ENCODE measurements at regions not wholly inside any gene's neighbourhood (a gene's known extent, or its start where the extent isn't known, plus 50 kb on each side); places are given as distances from the start of the nearest gene placed in this dataset.

GRCh38 chr22:46092011-46092410 lies 58.3 kb upstream of the PPARA start:
- DNase-seq (peak in 1 of 2 donors; percentile 55), ATAC-seq (ENCODE audit: low FRiP score in 2 of 2) (no peak)
- Histone ChIP-seq H3K27me3 (no peaks in the 10 kb centered on the region), H3K4me3 (no peak overlapping the region), H3K27ac (peak overlapping the region; percentile 30 to 99 (median 96)), H3K36me3 (peaks cover 0 to 63% (median 26%) of the 10 kb centered on the region in 4 donors), H3K9me3 (no peaks in the 10 kb centered on the region), H3K4me1 (peaks cover 83 to 97% (median 90%) of the 10 kb centered on the region in 4 donors)
- WGBS, 2 donors, result 69 to 75% methylated on average over 13 of the region's 13 CpGs
- TF ChIP-seq POLR2AphosphoS5 (IDR thresholded peaks at IDR 0.05) (no peak), EP300 (IDR thresholded peaks at IDR 0.05) (no peak), CTCF (IDR thresholded peaks at IDR 0.05) (no peak), POLR2A (IDR thresholded peaks at IDR 0.05) (no peak)

- peaks cover 74 to 95% (median 87%) of the 10 kb centered on the region in 4 donors for H3K4me1 ChIP-seq
- H3K4me3 ChIP-seq, result no peak overlapping the region
- no peaks in the 10 kb centered on the region for H3K27me3 ChIP-seq
- ATAC-seq (ENCODE audit: low FRiP score in 2 of 2) (no peak), DNase-seq (peak in 1 of 2 donors; percentile 0)
- H3K27ac ChIP-seq, result peak overlapping the region; percentile 30 to 99 (median 72)
- H3K36me3 ChIP-seq, result peaks cover 0 to 63% (median 24%) of the 10 kb centered on the region in 4 donors
- 65 to 68% methylated on average over 16 to 21 of the region's 21 CpGs for WGBS, 2 donors
- TF ChIP-seq EP300 (IDR thresholded peaks at IDR 0.05), result no peak
- TF ChIP-seq POLR2A (IDR thresholded peaks at IDR 0.05), result no peak
- TF ChIP-seq POLR2AphosphoS5 (IDR thresholded peaks at IDR 0.05), result no peak
- TF ChIP-seq CTCF (IDR thresholded peaks at IDR 0.05), result no peak
- no peaks in the 10 kb centered on the region for H3K9me3 ChIP-seq
These were observed 57.5 kb upstream of the PPARA start for GRCh38 chr22:46092670-46093410.

GRCh38 chr22:46093796-46094195 lies 56.5 kb upstream of the PPARA start:
- 75% methylated on average over 5 of the region's 5 CpGs; no CpG with 5 or more reads in 1 of the 2 donors for WGBS, 2 donors
- peaks cover 0 to 65% (median 32%) of the 10 kb centered on the region in 4 donors for H3K36me3 ChIP-seq

GRCh38 chr22:46094676-46095075 lies 55.6 kb upstream of the PPARA start:
- H3K9me3 ChIP-seq, result no peaks in the 10 kb centered on the region
- H3K4me3 ChIP-seq, result no peak overlapping the region
- 81% methylated on average over 7 of the region's 8 CpGs; no CpG with 5 or more reads in 1 of the 2 donors for WGBS, 2 donors
- H3K27me3 ChIP-seq, result no peaks in the 10 kb centered on the region
- peak in 1 of 2 donors; percentile 65 for DNase-seq
- H3K4me1 ChIP-seq, result peaks cover 58 to 87% (median 76%) of the 10 kb centered on the region in 4 donors
- peaks cover 0 to 65% (median 36%) of the 10 kb centered on the region in 4 donors for H3K36me3 ChIP-seq
- no peak for ATAC-seq (ENCODE audit: low FRiP score in 2 of 2)
- peak overlapping the region; percentile 24 to 98 (median 73) for H3K27ac ChIP-seq
- TF ChIP-seq POLR2AphosphoS5 (IDR thresholded peaks at IDR 0.05), result no peak
- TF ChIP-seq EP300 (IDR thresholded peaks at IDR 0.05), result no peak
- no peak for TF ChIP-seq POLR2A (IDR thresholded peaks at IDR 0.05)
- TF ChIP-seq CTCF (IDR thresholded peaks at IDR 0.05), result no peak

More at GRCh38 chr22:46093796-46094195, 56.5 kb upstream of the PPARA start:
- Histone ChIP-seq H3K27me3 (no peaks in the 10 kb centered on the region), H3K4me3 (no peak overlapping the region), H3K27ac (peak overlapping the region; percentile 17 to 98 (median 54)), H3K9me3 (no peaks in the 10 kb centered on the region), H3K4me1 (peaks cover 65 to 89% (median 81%) of the 10 kb centered on the region in 4 donors)
- TF ChIP-seq POLR2AphosphoS5 (IDR thresholded peaks at IDR 0.05), result no peak
- no peak for TF ChIP-seq POLR2A (IDR thresholded peaks at IDR 0.05)
- no peak for TF ChIP-seq CTCF (IDR thresholded peaks at IDR 0.05)
- TF ChIP-seq EP300 (IDR thresholded peaks at IDR 0.05), result no peak
- ATAC-seq (ENCODE audit: low FRiP score in 2 of 2) (no peak), DNase-seq (peak in 1 of 2 donors; percentile 41)

Data from upper lobe of left lung (tissue), 6 donors.